HEK293 (cell line): ENCODE measurements at regions not wholly inside any gene's neighbourhood (a gene's known extent, or its start where the extent isn't known, plus 50 kb on each side); places are given as distances from the start of the nearest gene placed in this dataset.

Source experiments
- CTCF ChIA-PET: fragments of 350-600 bp; formaldehyde crosslinking; extraction: SDS; loops from one replicate; lab custom pipeline; 2021; ENCODE audit warnings: antibody characterized with exemption; lab: Yijun Ruan, JAX
- POLR2A ChIA-PET: fragments of 300-600 bp; formaldehyde crosslinking; extraction: SDS; loops from one replicate; lab custom pipeline; 2020; ENCODE audit warnings: antibody characterized with exemption, inconsistent platforms; lab: Yijun Ruan, JAX
- H3K27ac ChIP-seq: fragments of 200-500 bp; sonication (Bioruptor generic); 2 replicates; pipeline ENCODE4 v1.5.1; 2014; ENCODE audit warnings: low read depth, low read length, control low read depth, inconsistent platforms; ENCODE audit errors: extremely low read depth
- H3K36me3 ChIP-seq, 2 experiments: fragments of 200-500 bp in 1 of 2; sonication (Bioruptor generic) in 1 of 2; 1 replicate in 1 of 2; 2 replicates in 1 of 2; pipeline ENCODE4 v1.5.1; 2014 to 2017; ENCODE audit warnings: inconsistent platforms in 2 of 2, low read length in 2 of 2; ENCODE audit not compliant: control insufficient read depth in 2 of 2, insufficient read depth in 1 of 2
- H3K4me1 ChIP-seq: fragments of 200-500 bp; sonication (Bioruptor generic); 2 replicates; pipeline ENCODE4 v1.5.1; 2014; ENCODE audit warnings: mild to moderate bottlenecking, low read length, inconsistent platforms; ENCODE audit not compliant: control insufficient read depth, insufficient read depth
- H3K4me3 ChIP-seq: 2 replicates; pipeline ENCODE4 v1.5.1; 2011; ENCODE audit warnings: low read depth, mild to moderate bottlenecking, control low read depth, low read length, moderate library complexity
- H3K9me3 ChIP-seq: fragments of 200-500 bp; sonication (Bioruptor generic); 2 replicates; pipeline ENCODE4 v1.5.1; 2014; ENCODE audit warnings: low read depth, low read length, inconsistent platforms; ENCODE audit not compliant: control insufficient read depth, insufficient read depth
- FEZF1 ChIP-seq: fragments of 450-650 bp; formaldehyde crosslinking; IDR thresholded peaks from 2 replicates; pipeline ENCODE4 v1.5.1; 2016; ENCODE audit warnings: missing biosample characterization, missing genetic modification characterization
- GLI2 ChIP-seq: fragments of 450-650 bp; formaldehyde crosslinking; IDR thresholded peaks from 2 replicates; pipeline ENCODE4; 2017; ENCODE audit warnings: missing biosample characterization, missing genetic modification characterization, low read depth, borderline replicate concordance
- HOXA7 ChIP-seq: sonication (generic); formaldehyde crosslinking; IDR thresholded peaks from 2 replicates; pipeline ENCODE4 v1.8.1; 2022; ENCODE audit warnings: missing genetic modification reagents, borderline replicate concordance
- KLF7 ChIP-seq: fragments of 450-650 bp; formaldehyde crosslinking; IDR thresholded peaks from 2 replicates; pipeline ENCODE4 v1.5.1; 2016; ENCODE audit warnings: missing biosample characterization, missing genetic modification characterization, borderline replicate concordance
- MZF1 ChIP-seq: fragments of 450-650 bp; formaldehyde crosslinking; IDR thresholded peaks from 2 replicates; pipeline ENCODE4 v1.5.1; 2017; ENCODE audit warnings: missing biosample characterization, missing genetic modification characterization, borderline replicate concordance
- TCF7L2 ChIP-seq: IDR thresholded peaks from 2 replicates; pipeline ENCODE4 v1.6.1; 2011; ENCODE audit warnings: low read depth, mild to moderate bottlenecking, inconsistent platforms, low read length, moderate library complexity, borderline replicate concordance
- ZNF112 ChIP-seq: fragments of 450-650 bp; formaldehyde crosslinking; IDR thresholded peaks from 2 replicates; pipeline ENCODE4 v1.5.0; 2017; ENCODE audit warnings: missing biosample characterization, missing genetic modification characterization
- ZNF114 ChIP-seq: fragments of 450-650 bp; formaldehyde crosslinking; IDR thresholded peaks from 2 replicates; pipeline ENCODE4 v1.5.0; 2017; ENCODE audit warnings: missing biosample characterization, missing genetic modification characterization
- ZNF157 ChIP-seq: fragments of 450-650 bp; formaldehyde crosslinking; IDR thresholded peaks from 2 replicates; pipeline ENCODE4 v1.5.1; 2016; ENCODE audit warnings: missing biosample characterization, missing genetic modification characterization
- ZNF174 ChIP-seq: fragments of 450-650 bp; formaldehyde crosslinking; IDR thresholded peaks from 2 replicates; pipeline ENCODE4 v1.5.0; 2017; ENCODE audit warnings: missing biosample characterization, mild to moderate bottlenecking, missing genetic modification characterization
- ZNF221 ChIP-seq: fragments of 450-650 bp; formaldehyde crosslinking; IDR thresholded peaks from 2 replicates; pipeline ENCODE4 v1.5.1; 2017; ENCODE audit warnings: missing biosample characterization, missing genetic modification characterization, borderline replicate concordance
- ZNF23 ChIP-seq: fragments of 450-650 bp; formaldehyde crosslinking; IDR thresholded peaks from 2 replicates; pipeline ENCODE4 v1.5.1; 2016; ENCODE audit warnings: missing biosample characterization, missing genetic modification characterization, borderline replicate concordance
- ZNF302 ChIP-seq: fragments of 450-650 bp; formaldehyde crosslinking; IDR thresholded peaks from 2 replicates; pipeline ENCODE4 v1.5.1; 2016; ENCODE audit warnings: missing biosample characterization, missing genetic modification characterization, low read depth
- ZNF394 ChIP-seq: fragments of 450-650 bp; formaldehyde crosslinking; IDR thresholded peaks from 2 replicates; pipeline ENCODE4 v1.5.1; 2016; ENCODE audit warnings: missing biosample characterization, missing genetic modification characterization, mild to moderate bottlenecking, moderate library complexity, borderline replicate concordance
- ZNF548 ChIP-seq: fragments of 450-650 bp; formaldehyde crosslinking; IDR thresholded peaks from 2 replicates; pipeline ENCODE4 v1.5.1; 2016; ENCODE audit warnings: missing biosample characterization, missing genetic modification characterization
- ZNF558 ChIP-seq: fragments of 450-650 bp; formaldehyde crosslinking; IDR thresholded peaks from 2 replicates; pipeline ENCODE4 v1.5.1; 2016; ENCODE audit warnings: missing biosample characterization, missing genetic modification characterization
- ZNF571 ChIP-seq: fragments of 450-650 bp; formaldehyde crosslinking; IDR thresholded peaks from 2 replicates; pipeline ENCODE4 v1.5.0; 2017; ENCODE audit warnings: missing biosample characterization, missing genetic modification characterization
- ZNF623 ChIP-seq: fragments of 450-650 bp; formaldehyde crosslinking; IDR thresholded peaks from 2 replicates; pipeline ENCODE4 v1.5.1; 2016; ENCODE audit warnings: missing biosample characterization, missing genetic modification characterization
- ZNF624 ChIP-seq: fragments of 450-650 bp; formaldehyde crosslinking; IDR thresholded peaks from 2 replicates; pipeline ENCODE4 v1.5.1; 2017; ENCODE audit warnings: missing biosample characterization, missing genetic modification characterization
- ZNF837 ChIP-seq: fragments of 450-650 bp; formaldehyde crosslinking; IDR thresholded peaks from 2 replicates; pipeline ENCODE4 v1.5.1; 2016; ENCODE audit warnings: missing biosample characterization, missing genetic modification characterization
- TF ChIP-seq, protein P1 (sequence below): fragments of 450-650 bp; formaldehyde crosslinking; IDR thresholded peaks from 2 replicates; pipeline ENCODE4 v1.5.1; 2016; ENCODE audit warnings: missing biosample characterization, missing genetic modification characterization
- TF ChIP-seq, protein P2 (sequence below): fragments of 450-650 bp; formaldehyde crosslinking; IDR thresholded peaks from 2 replicates; pipeline ENCODE4 v1.5.1; 2016; ENCODE audit warnings: missing biosample characterization, missing genetic modification characterization
- TF ChIP-seq, protein P3 (sequence below): fragments of 450-650 bp; formaldehyde crosslinking; IDR thresholded peaks from 2 replicates; pipeline ENCODE4 v1.5.1; 2016; ENCODE audit warnings: missing biosample characterization, missing genetic modification characterization
- TF ChIP-seq, protein P4 (sequence below): fragments of 450-650 bp; formaldehyde crosslinking; IDR thresholded peaks from 2 replicates; pipeline ENCODE4 v1.5.1; 2016; ENCODE audit warnings: missing biosample characterization, missing genetic modification characterization
- TF ChIP-seq, protein P5 (sequence below): sonication (generic); formaldehyde crosslinking; IDR thresholded peaks from 2 replicates; pipeline ENCODE4 v1.8.1; 2022; ENCODE audit warnings: mild to moderate bottlenecking, moderate library complexity, missing genetic modification reagents

DNA sequence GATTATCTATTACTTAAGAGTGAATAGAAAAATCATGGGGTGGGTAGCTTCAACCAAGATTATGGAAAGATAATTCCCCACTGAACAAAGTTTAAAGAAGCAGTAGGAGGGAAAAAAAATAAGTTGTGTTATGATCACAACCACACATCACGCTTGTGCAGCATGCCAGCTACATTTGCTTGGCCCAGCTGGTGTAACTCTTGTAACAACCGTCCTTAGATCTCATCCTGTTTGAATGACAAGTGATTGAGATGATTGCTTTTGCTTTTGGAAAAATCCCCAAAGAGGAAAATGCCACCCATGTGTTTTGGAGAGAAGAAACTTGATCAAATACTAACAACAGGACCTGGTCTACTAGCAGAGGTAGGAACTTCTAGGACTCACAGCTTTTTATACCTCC is 107.6 kb upstream of the KIF2A start:
- ChIA-PET POLR2A (no interaction called here), CTCF (interaction anchor here (0.7 kb wide), 1 partner anchor 480 kb away, joined by 4 read pairs; no protein-coding TSS in a partner anchor)
- H3K4me3 ChIP-seq: no peak overlapping the region
- H3K4me1 ChIP-seq: no peaks in the 10 kb centered on the region
- H3K27ac ChIP-seq: no peak overlapping the region
- TF ChIP-seq ZNF558 (tag by site-specific recombination) (no peak), ZNF624 (tag by site-specific recombination) (no peak), FEZF1 (tag by site-specific recombination) (no peak), ZNF302 (tag by site-specific recombination) (no peak), TCF7L2 (no peak), ZNF548 (tag by site-specific recombination) (no peak), HOXA7 (CRISPR knock-in tag) (no peak), ZNF23 (tag by site-specific recombination) (no peak), ZNF114 (no peak), GLI2 (tag by site-specific recombination) (no peak), MZF1 (tag by site-specific recombination) (no peak), ZNF623 (tag by site-specific recombination) (no peak), ZNF174 (tag by site-specific recombination) (no peak), ZNF157 (tag by site-specific recombination) (no peak), ZNF112 (tag by site-specific recombination) (no peak)
- TF ChIP-seq, protein P1, sequence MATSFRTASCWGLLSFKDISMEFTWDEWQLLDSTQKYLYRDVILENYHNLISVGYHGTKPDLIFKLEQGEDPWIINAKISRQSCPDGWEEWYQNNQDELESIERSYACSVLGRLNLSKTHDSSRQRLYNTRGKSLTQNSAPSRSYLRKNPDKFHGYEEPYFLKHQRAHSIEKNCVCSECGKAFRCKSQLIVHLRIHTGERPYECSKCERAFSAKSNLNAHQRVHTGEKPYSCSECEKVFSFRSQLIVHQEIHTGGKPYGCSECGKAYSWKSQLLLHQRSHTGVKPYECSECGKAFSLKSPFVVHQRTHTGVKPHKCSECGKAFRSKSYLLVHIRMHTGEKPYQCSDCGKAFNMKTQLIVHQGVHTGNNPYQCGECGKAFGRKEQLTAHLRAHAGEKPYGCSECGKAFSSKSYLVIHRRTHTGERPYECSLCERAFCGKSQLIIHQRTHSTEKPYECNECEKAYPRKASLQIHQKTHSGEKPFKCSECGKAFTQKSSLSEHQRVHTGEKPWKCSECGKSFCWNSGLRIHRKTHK: no peak
- TF ChIP-seq, protein P2, sequence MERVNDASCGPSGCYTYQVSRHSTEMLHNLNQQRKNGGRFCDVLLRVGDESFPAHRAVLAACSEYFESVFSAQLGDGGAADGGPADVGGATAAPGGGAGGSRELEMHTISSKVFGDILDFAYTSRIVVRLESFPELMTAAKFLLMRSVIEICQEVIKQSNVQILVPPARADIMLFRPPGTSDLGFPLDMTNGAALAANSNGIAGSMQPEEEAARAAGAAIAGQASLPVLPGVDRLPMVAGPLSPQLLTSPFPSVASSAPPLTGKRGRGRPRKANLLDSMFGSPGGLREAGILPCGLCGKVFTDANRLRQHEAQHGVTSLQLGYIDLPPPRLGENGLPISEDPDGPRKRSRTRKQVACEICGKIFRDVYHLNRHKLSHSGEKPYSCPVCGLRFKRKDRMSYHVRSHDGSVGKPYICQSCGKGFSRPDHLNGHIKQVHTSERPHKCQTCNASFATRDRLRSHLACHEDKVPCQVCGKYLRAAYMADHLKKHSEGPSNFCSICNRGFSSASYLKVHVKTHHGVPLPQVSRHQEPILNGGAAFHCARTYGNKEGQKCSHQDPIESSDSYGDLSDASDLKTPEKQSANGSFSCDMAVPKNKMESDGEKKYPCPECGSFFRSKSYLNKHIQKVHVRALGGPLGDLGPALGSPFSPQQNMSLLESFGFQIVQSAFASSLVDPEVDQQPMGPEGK (tag by site-specific recombination): no peak
- TF ChIP-seq, protein P3, sequence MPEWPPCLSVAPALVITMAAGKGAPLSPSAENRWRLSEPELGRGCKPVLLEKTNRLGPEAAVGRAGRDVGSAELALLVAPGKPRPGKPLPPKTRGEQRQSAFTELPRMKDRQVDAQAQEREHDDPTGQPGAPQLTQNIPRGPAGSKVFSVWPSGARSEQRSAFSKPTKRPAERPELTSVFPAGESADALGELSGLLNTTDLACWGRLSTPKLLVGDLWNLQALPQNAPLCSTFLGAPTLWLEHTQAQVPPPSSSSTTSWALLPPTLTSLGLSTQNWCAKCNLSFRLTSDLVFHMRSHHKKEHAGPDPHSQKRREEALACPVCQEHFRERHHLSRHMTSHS (tag by site-specific recombination): no peak
- no peaks in the 10 kb centered on the region for H3K36me3 ChIP-seq
- no peaks in the 10 kb centered on the region for H3K9me3 ChIP-seq

DNA sequence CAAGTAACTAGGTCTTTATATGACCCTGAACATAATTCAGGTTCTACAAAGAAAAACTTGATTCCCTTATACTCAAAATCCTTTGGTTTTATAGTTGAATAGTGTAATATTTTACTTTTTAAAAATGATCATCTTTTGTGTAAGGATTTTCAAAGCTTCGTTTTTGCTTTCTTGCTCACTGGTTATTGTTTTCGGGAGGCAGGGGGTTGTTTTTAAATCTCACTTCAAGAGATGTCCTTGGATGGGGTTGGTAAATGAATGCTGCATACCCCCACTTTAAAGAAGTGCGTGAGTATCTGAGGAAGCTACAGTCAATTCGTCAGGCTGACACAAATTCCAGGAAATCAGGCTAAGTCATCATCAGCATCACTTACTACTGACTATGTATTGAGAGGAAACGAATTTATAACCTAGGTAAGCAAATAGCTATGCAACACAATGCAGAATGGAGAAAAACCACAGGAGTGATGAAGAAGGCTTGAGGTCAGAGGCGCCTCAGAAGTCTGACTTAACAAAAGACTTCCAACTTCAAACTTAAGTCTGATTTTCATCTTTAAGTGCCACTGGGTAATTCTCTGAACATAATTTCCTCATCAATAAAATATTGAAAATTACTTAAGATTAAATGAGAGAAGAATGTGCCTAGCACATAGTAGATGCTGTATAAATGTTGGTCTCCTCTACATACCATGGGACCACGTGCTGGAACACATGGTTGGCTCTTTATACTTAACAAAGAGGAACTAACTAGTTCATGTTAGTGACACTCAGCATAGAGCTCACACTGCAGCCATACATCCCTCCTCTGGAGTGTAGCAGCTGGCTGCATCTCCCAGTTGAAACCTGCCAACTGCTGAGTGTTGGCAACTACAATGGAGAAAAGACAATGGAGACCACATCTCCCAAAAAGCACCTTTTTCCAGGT is 106.0 kb upstream of the KIF2A start:
- ChIA-PET POLR2A (no interaction called here), CTCF (no interaction called here)
- no peaks in the 10 kb centered on the region for H3K9me3 ChIP-seq
- no peaks in the 10 kb centered on the region for H3K36me3 ChIP-seq
- no peaks in the 10 kb centered on the region for H3K4me1 ChIP-seq
- no peak overlapping the region for H3K27ac ChIP-seq
- no peak overlapping the region for H3K4me3 ChIP-seq
- no peak for TF ChIP-seq ZNF394
- TF ChIP-seq, protein P4, sequence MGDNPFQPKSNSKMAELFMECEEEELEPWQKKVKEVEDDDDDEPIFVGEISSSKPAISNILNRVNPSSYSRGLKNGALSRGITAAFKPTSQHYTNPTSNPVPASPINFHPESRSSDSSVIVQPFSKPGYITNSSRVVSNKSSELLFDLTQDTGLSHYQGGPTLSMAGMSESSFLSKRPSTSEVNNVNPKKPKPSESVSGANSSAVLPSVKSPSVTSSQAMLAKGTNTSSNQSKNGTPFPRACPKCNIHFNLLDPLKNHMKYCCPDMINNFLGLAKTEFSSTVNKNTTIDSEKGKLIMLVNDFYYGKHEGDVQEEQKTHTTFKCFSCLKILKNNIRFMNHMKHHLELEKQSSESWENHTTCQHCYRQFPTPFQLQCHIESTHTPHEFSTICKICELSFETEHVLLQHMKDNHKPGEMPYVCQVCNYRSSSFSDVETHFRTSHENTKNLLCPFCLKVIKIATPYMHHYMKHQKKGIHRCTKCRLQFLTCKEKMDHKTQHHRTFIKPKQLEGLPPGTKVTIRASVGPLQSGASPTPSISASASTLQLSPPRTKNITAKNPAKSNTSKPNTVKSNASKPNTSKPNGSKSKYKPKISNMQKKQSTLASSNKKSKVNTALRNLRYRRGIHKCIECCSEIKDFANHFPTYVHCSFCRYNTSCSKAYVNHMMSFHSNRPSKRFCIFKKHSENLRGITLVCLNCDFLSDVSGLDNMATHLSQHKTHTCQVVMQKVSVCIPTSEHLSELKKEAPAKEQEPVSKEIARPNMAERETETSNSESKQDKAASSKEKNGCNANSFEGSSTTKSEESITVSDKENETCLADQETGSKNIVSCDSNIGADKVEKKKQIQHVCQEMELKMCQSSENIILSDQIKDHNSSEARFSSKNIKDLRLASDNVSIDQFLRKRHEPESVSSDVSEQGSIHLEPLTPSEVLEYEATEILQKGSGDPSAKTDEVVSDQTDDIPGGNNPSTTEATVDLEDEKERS (tag by site-specific recombination): no peak
- TF ChIP-seq KLF7 (tag by site-specific recombination): no peak
- TF ChIP-seq ZNF837 (tag by site-specific recombination): no peak
- no peak for TF ChIP-seq ZNF571 (tag by site-specific recombination)
- TF ChIP-seq, protein P5, sequence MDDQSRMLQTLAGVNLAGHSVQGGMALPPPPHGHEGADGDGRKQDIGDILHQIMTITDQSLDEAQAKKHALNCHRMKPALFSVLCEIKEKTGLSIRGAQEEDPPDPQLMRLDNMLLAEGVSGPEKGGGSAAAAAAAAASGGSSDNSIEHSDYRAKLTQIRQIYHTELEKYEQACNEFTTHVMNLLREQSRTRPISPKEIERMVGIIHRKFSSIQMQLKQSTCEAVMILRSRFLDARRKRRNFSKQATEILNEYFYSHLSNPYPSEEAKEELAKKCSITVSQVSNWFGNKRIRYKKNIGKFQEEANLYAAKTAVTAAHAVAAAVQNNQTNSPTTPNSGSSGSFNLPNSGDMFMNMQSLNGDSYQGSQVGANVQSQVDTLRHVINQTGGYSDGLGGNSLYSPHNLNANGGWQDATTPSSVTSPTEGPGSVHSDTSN: no peak
- no peak for TF ChIP-seq ZNF221 (tag by site-specific recombination)
